ENCODE measurements at regions not wholly inside any gene's neighbourhood (a gene's known extent, or its start where the extent isn't known, plus 50 kb on each side); places are given as distances from the start of the nearest gene placed in this dataset.

- no peak overlapping the region for H2AFZ ChIP-seq (ENCODE audit: low read length)
- FAIRE-seq, result no peak
- POLR2A ChIA-PET (ENCODE audit: partially characterized antibody), result no interaction called here
- TF ChIP-seq SP4 (IDR thresholded peaks at IDR 0.05; ENCODE audit: low read length) (no peak), ATF3 (IDR thresholded peaks at IDR 0.05; ENCODE audit: insufficient read depth, low read depth, low read length) (no peak)
Observed at GRCh38 chrY:13149148-13149547, 244.5 kb downstream of the DDX3Y start.

More at GRCh38 chrY:13149148-13149547, 244.5 kb downstream of the DDX3Y start:
- Histone ChIP-seq H2BK12ac (ENCODE audit: low read depth, low read length) (no peak overlapping the region), H3K36me3 (ENCODE audit: control insufficient read depth in 2 of 4, insufficient read depth in 4 of 4, low read length in 3 of 4) (no peaks in the 10 kb centered on the region), H3K56ac (replicated peaks; ENCODE audit: insufficient read length, low read depth, low read length) (no peak overlapping the region), H3K9me3 (ENCODE audit: insufficient read depth in 2 of 2, low read depth in 1 of 2, low read length in 1 of 2) (no peaks in the 10 kb centered on the region), H4K20me1 (replicated peaks in 1 of 2; ENCODE audit: control insufficient read depth in 1 of 2, insufficient read depth in 2 of 2, low read length in 2 of 2) (no peaks in the 10 kb centered on the region), H4K91ac (replicated peaks; ENCODE audit: insufficient read length, low read length) (no peak overlapping the region), H3K14ac (ENCODE audit: insufficient read length) (no peak overlapping the region), H3K4ac (replicated peaks; ENCODE audit: insufficient read length, low read depth, low read length) (no peak overlapping the region), H2BK5ac (ENCODE audit: low read depth, low read length) (no peak overlapping the region), H3K23ac (ENCODE audit: insufficient read length) (no peak overlapping the region), H2BK20ac (ENCODE audit: low read length) (no peak overlapping the region), H3K79me2 (ENCODE audit: control insufficient read depth in 1 of 2, insufficient read depth in 2 of 2, low read length in 2 of 2) (no peaks in the 10 kb centered on the region), H2AK5ac (ENCODE audit: low read depth, low read length) (no peak overlapping the region), H3K9ac (replicated peaks in 1 of 4; ENCODE audit: extremely low read depth in 1 of 4, low read depth in 3 of 4, low read length in 3 of 4) (no peak overlapping the region), H3K23me2 (ENCODE audit: low read depth, low read length) (no peaks in the 10 kb centered on the region), H4K5ac (ENCODE audit: insufficient read length, low read depth, low read length) (no peak overlapping the region), H3K4me1 (replicated peaks in 1 of 4; ENCODE audit: control insufficient read depth in 3 of 4, insufficient read depth in 4 of 4, low read length in 3 of 4) (peaks cover 0 to 4% (median under 1%) of the 10 kb centered on the region in 4 experiments; a peak in 1 of 7 replicates), H3K4me2 (ENCODE audit: insufficient read depth in 1 of 2, low read depth in 2 of 2, low read length in 2 of 2) (no peak overlapping the region), H3K27me3 (replicated peaks in 1 of 4; ENCODE audit: control insufficient read depth in 3 of 4, extremely low read depth in 1 of 4, insufficient read depth in 3 of 4, low read length in 3 of 4) (no peaks in the 10 kb centered on the region), H3K18ac (ENCODE audit: extremely low read depth, low read length) (no peak overlapping the region), H3K79me1 (ENCODE audit: low read depth, low read length) (no peaks in the 10 kb centered on the region), H3K4me3 (ENCODE audit: extremely low read depth in 1 of 4, insufficient read depth in 2 of 4, low read depth in 3 of 4, low read length in 4 of 4) (no peak overlapping the region), H4K8ac (ENCODE audit: extremely low read depth, insufficient read depth, low read length) (no peak overlapping the region), H3K27ac (ENCODE audit: low read depth, low read length) (no peak overlapping the region), H2BK15ac (ENCODE audit: low read length) (no peak overlapping the region), H2BK120ac (replicated peaks; ENCODE audit: low read depth, low read length) (no peak overlapping the region)
- CTCF ChIA-PET (ENCODE audit: partially characterized antibody), result no interaction called here
- DNase-seq (ENCODE audit: low read depth in 1 of 2, low spot score in 2 of 2), result no peak
